Naive thymus-derived CD8-positive, alpha-beta T cell (primary cell): ENCODE measurements at regions not wholly inside any gene's neighbourhood (a gene's known extent, or its start where the extent isn't known, plus 50 kb on each side); places are given as distances from the start of the nearest gene placed in this dataset.
A peak's percentile ranks its signal among the peaks of the same experiment; 100 is the strongest.

ENCODE experiments used
- ATAC-seq, 2 donors: fragments of 150-1000 bp; cut with Tn5 transposase in 1 of 2; sonication (Bioruptor Pico), chemical (Tn5 transposase) in 1 of 2; 1 replicate in 1 of 2; 2 replicates in 1 of 2; pipeline ENCODE4 v1.10.0; 2021; ENCODE audit warnings: mild to moderate bottlenecking in 2 of 2, moderate library complexity in 2 of 2
- POLR2A ChIA-PET: fragments of 350-600 bp; sonication (Branson Sonifier 250); formaldehyde crosslinking; loops from one replicate; lab custom pipeline; 2021; ENCODE audit warnings: antibody characterized with exemption; lab: Charles Lee
- DNase-seq, 10 donors: peaks; one replicate each; pipeline versions ENCODE4 v3.0.0 to v3.0.0-alpha.2; 2020 to 2022
- H3K27ac Mint-ChIP-seq, 10 donors: one replicate each; pipeline ENCODE4 v1.8.0; 2020 to 2022; ENCODE audit warnings: mild to moderate bottlenecking in 10 of 10, mixed read lengths in 10 of 10, moderate library complexity in 4 of 10, inconsistent platforms in 1 of 10
- H3K27me3 Mint-ChIP-seq, 5 donors: one replicate each; pipeline ENCODE4 v1.8.0; 2021 to 2022; ENCODE audit warnings: mixed read lengths in 5 of 5
- H3K36me3 Mint-ChIP-seq, 3 donors: one replicate each; pipeline ENCODE4 v1.8.0; 2020 to 2022; ENCODE audit warnings: mixed read lengths in 3 of 3, mild to moderate bottlenecking in 2 of 3, inconsistent platforms in 1 of 3
- H3K4me1 Mint-ChIP-seq, 4 donors: one replicate each; pipeline ENCODE4 v1.8.0; 2021 to 2022; ENCODE audit warnings: mixed read lengths in 4 of 4
- H3K4me3 Mint-ChIP-seq, 10 donors: one replicate each; pipeline ENCODE4 v1.8.0; 2020 to 2022; ENCODE audit warnings: mild to moderate bottlenecking in 10 of 10, mixed read lengths in 10 of 10, moderate library complexity in 6 of 10, inconsistent platforms in 1 of 10
- H3K9me3 Mint-ChIP-seq, 9 donors: one replicate each; pipeline ENCODE4 v1.8.0; 2020 to 2022; ENCODE audit warnings: mixed read lengths in 9 of 9, mild to moderate bottlenecking in 3 of 9, inconsistent platforms in 1 of 9, moderate library complexity in 1 of 9

DNA sequence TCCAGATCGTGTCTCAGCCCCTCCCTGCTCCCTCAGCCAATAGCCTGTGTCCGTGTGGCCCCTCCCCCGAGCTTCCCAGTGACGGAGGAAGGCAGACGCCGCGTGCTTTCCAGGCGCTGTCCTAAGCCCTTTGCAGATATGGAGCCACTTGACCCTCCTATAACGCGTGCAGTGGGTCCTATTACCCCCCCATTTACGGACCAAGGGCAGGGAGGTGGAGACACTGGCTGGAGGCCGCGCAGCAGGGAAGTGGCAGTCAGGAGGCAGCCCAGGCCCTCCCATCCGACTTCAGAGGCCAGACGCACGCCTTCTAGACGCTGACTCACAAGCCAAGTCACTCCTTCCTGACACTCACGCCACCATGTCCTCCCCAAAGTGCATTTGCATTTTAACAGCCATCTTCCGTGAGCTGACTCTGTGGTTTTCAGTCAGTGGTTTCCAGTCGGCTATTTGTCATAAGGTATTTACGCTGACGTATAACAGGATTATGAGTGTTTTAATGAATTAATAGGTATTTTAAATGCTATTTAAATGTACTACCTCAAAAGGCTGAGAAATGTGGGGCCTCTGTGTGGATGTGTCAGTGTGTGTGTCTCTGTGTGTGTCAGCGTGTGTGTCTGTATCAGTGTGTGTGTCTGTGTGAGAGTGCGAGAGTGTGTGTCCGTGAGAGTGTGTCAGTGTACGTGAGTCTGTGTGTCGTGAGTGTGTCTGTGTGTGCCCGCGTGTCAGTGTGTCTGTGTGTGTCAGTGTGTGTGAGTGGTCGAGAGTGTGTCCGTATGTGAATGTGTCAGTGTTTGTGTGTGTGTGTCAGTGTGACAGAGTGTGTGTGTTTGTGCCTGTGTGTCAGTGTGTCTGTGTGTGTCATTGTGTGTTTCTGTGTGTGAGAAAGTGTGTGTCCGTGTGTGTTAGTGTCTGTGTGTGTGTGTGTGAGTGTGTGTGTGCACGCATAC is 92.0 kb upstream of the INSIG1 start:
- peaks cover 0 to 14% (median 0%) of the 10 kb centered on the region in 5 donors for H3K27me3 Mint-ChIP-seq
- peaks cover 0 to 4% (median 0%) of the 10 kb centered on the region in 9 donors for H3K9me3 Mint-ChIP-seq
- POLR2A ChIA-PET: interaction anchor here (0.9 to 4.6 kb wide), 5 partner anchors 8 to 278 kb away, joined by 3 to 61 read pairs (median 3); partner anchors contain the start of gene INSIG1
- H3K4me3 Mint-ChIP-seq: peak overlapping the region; percentile 71 to 93 (median 81)
- peak overlapping the region; percentile 66 to 98 (median 85) for H3K27ac Mint-ChIP-seq
- H3K36me3 Mint-ChIP-seq: no peaks in the 10 kb centered on the region
- peaks cover 14 to 24% (median 21%) of the 10 kb centered on the region in 4 donors for H3K4me1 Mint-ChIP-seq
- ATAC-seq (peak; percentile 92 to 93), DNase-seq (peak; percentile 51 to 88 (median 76))

GRCh38 chr7:155206318-155207020 is 91.2 kb upstream of the INSIG1 start:
- H3K27ac Mint-ChIP-seq: peak overlapping the region; percentile 24 to 98 (median 85)
- DNase-seq (peak in 5 of 10 donors; percentile 20 to 57 (median 24)), ATAC-seq (no peak)
- peaks cover 14 to 24% (median 21%) of the 10 kb centered on the region in 4 donors for H3K4me1 Mint-ChIP-seq
- peaks cover 0 to 4% (median 0%) of the 10 kb centered on the region in 9 donors for H3K9me3 Mint-ChIP-seq
- POLR2A ChIA-PET: interaction anchor here (4.6 kb wide), 1 partner anchor 92 kb away, joined by 61 read pairs; the partner anchor contains the start of gene INSIG1
- peaks cover 0 to 14% (median 0%) of the 10 kb centered on the region in 5 donors for H3K27me3 Mint-ChIP-seq
- H3K4me3 Mint-ChIP-seq: peak overlapping the region; percentile 71 to 93 (median 81)
- H3K36me3 Mint-ChIP-seq: no peaks in the 10 kb centered on the region

DNA sequence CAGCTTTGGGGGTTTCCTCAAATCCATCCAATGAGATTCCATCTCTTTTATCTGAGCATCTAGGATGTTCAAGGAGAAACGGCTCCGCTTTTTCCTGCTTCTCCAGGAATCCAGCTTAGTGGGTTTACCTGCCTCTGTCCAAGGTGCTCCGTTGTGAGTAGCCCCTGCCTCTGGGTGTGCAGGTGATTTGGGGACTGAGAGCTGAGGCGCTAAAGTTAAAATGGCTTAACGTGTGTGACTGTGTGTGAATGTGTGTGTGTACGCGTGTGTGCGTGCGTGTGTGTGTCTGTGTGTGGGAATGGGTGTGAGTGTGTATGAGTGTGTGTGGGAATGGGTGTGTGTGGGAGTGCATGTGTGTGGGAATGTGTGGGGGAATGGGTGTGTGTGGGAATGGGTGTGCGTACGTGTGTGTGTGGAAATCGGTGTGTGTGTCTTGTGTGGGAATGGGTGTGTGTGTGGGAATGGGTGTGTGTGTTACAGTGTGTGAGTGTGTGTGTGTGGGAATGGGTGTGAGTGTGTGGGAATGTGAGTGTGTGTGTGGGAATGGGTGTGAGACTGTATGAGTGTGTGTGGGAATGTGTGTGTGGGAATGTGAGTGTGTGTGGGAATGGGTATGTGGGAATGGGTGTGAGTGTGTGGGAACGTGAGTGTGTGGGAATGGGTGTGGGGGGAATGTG is 90.2 kb upstream of the INSIG1 start:
- Mint-ChIP-seq H3K4me3 (peak overlapping the region in 2 of 10 donors; percentile 1 to 69), H3K27ac (peak overlapping the region in 3 of 10 donors; percentile 59 to 71 (median 66)), H3K4me1 (peaks cover 14 to 24% (median 21%) of the 10 kb centered on the region in 4 donors), H3K27me3 (peaks cover 0 to 14% (median 0%) of the 10 kb centered on the region in 5 donors), H3K9me3 (peaks cover 0 to 4% (median 0%) of the 10 kb centered on the region in 9 donors), H3K36me3 (no peaks in the 10 kb centered on the region)
- DNase-seq (no peak), ATAC-seq (no peak)
- POLR2A ChIA-PET: interaction anchor here (4.6 kb wide), 1 partner anchor 91 kb away, joined by 61 read pairs; the partner anchor contains the start of gene INSIG1

DNA sequence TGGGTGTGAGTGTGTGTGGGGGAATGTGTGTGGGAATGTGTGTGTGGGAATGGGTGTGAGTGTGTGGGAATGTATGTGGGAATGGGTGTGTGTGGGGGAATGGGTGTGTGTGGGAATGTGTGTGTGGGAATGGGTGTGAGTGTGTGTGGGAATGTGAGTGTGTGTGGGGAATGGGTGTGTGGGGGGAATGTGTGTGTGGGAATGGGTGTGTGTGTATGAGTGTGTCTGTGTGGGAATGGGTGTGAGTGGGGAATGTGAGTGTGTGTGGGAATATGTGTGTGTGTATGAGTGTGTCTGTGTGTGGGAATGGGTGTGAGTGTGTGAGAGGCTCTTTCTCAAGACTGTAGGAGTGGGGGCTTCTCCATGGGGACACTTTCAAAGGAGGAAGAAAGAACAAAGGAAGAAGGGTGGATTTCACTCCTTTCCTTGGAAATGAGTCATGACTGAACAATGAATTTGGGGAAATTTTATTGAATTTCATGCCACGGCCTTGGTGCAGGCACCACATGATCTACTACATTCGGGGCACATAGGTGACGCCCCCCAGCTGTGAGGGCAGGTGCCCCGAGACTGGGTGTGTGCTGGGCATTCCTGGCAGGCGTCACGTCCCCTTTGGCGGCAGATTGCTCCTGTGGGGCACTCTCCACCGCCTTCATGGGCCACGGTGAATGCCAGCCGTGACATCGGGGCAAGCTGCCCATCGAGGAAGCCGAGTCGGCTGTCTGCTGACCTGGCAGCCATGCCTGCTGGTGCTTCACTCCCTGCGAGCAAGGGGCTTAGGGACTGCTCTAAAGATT is 88.8 kb upstream of the INSIG1 start:
- peak overlapping the region in 1 of 10 donors; percentile 59 for H3K27ac Mint-ChIP-seq
- H3K4me3 Mint-ChIP-seq: no peak overlapping the region
- H3K4me1 Mint-ChIP-seq: peaks cover 14 to 24% (median 21%) of the 10 kb centered on the region in 4 donors
- no peaks in the 10 kb centered on the region for H3K36me3 Mint-ChIP-seq
- ATAC-seq (no peak), DNase-seq (no peak)
- POLR2A ChIA-PET: no interaction called here
- peaks cover 0 to 4% (median 0%) of the 10 kb centered on the region in 9 donors for H3K9me3 Mint-ChIP-seq
- peaks cover 0 to 17% (median 2%) of the 10 kb centered on the region in 5 donors for H3K27me3 Mint-ChIP-seq

- POLR2A ChIA-PET: no interaction called here
- DNase-seq (no peak), ATAC-seq (no peak)
- no peak overlapping the region for H3K27ac Mint-ChIP-seq
- peaks cover 14 to 22% (median 21%) of the 10 kb centered on the region in 4 donors for H3K4me1 Mint-ChIP-seq
- H3K27me3 Mint-ChIP-seq: peaks cover 0 to 22% (median 2%) of the 10 kb centered on the region in 5 donors
- H3K9me3 Mint-ChIP-seq: peaks cover 0 to 4% (median 0%) of the 10 kb centered on the region in 9 donors
- H3K4me3 Mint-ChIP-seq: no peak overlapping the region
- H3K36me3 Mint-ChIP-seq: no peaks in the 10 kb centered on the region
Observed at GRCh38 chr7:155209478-155210319, 88.0 kb upstream of the INSIG1 start.

DNA sequence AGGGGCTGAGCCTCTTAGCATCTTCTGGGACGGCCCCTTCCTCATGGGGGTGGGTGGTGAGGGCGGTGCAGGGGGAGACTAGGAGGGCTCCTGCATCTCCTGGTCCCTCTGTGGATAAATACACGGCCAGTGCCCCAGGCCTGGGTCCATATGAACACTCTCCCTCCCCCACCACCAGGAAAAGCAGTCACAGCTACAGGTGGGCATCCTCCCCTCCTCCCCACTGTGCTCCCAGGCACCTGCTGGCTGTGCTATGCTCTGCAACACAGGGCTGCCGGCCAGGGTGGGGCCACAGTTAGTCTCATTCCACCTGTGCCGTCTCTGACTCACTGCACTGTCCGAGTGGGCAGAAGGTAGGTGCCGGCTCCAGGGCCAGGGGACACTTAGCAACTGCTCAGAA is 87.3 kb upstream of the INSIG1 start:
- no peak overlapping the region for H3K27ac Mint-ChIP-seq
- H3K9me3 Mint-ChIP-seq: peaks cover 0 to 4% (median 0%) of the 10 kb centered on the region in 9 donors
- H3K4me3 Mint-ChIP-seq: no peak overlapping the region
- no peak for DNase-seq
- peaks cover 10 to 16% (median 14%) of the 10 kb centered on the region in 4 donors for H3K4me1 Mint-ChIP-seq
- H3K27me3 Mint-ChIP-seq: peaks cover 0 to 22% (median 2%) of the 10 kb centered on the region in 5 donors
- POLR2A ChIA-PET: no interaction called here
- ATAC-seq: no peak
- no peaks in the 10 kb centered on the region for H3K36me3 Mint-ChIP-seq

GRCh38 chr7:155211173-155211572 is 86.5 kb upstream of the INSIG1 start:
- Mint-ChIP-seq H3K27me3 (peaks cover 0 to 18% (median 2%) of the 10 kb centered on the region in 5 donors), H3K36me3 (no peaks in the 10 kb centered on the region), H3K27ac (peak overlapping the region in 2 of 10 donors; percentile 41 to 89), H3K9me3 (no peaks in the 10 kb centered on the region), H3K4me3 (no peak overlapping the region), H3K4me1 (peaks cover 4 to 7% (median 6%) of the 10 kb centered on the region in 4 donors)
- DNase-seq: no peak
- POLR2A ChIA-PET: no interaction called here
- no peak for ATAC-seq

DNA sequence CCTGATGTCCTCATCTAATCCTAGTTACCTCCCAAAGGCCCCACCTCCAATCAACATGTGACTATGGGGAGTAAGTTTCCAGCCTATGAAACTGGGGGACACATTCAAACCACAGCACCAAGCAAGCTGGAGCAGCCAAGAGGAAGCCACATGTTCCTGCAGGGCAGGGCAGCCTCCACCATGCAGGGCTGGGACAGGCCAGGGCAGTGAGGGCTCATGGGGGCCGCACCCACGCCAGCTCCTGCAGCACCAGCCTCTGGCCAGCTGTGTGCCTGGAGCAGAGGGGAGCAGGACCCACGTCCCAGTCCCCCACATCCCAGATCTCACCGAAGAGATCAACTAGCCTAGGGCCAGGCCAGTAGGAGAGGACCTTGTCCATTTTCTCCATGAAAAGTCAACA is 85.9 kb upstream of the INSIG1 start:
- peaks cover under 1 to 4% (median 1%) of the 10 kb centered on the region in 4 donors for H3K4me1 Mint-ChIP-seq
- ATAC-seq (no peak), DNase-seq (no peak)
- no peak overlapping the region for H3K4me3 Mint-ChIP-seq
- H3K27me3 Mint-ChIP-seq: peaks cover 0 to 18% (median 2%) of the 10 kb centered on the region in 5 donors
- no peaks in the 10 kb centered on the region for H3K36me3 Mint-ChIP-seq
- no peak overlapping the region for H3K27ac Mint-ChIP-seq
- H3K9me3 Mint-ChIP-seq: no peaks in the 10 kb centered on the region
- POLR2A ChIA-PET: no interaction called here

- ATAC-seq: no peak
- no peaks in the 10 kb centered on the region for H3K36me3 Mint-ChIP-seq
- no peak overlapping the region for H3K4me3 Mint-ChIP-seq
- POLR2A ChIA-PET: no interaction called here
- peaks cover 0 to 2% (median 0%) of the 10 kb centered on the region in 4 donors for H3K4me1 Mint-ChIP-seq
- no peaks in the 10 kb centered on the region for H3K9me3 Mint-ChIP-seq
- no peak for DNase-seq
- H3K27me3 Mint-ChIP-seq: peaks cover 0 to 15% (median 2%) of the 10 kb centered on the region in 5 donors
- H3K27ac Mint-ChIP-seq: no peak overlapping the region
Observed at GRCh38 chr7:155212301-155213015, 85.2 kb upstream of the INSIG1 start.

GRCh38 chr7:155213385-155213784 is 84.3 kb upstream of the INSIG1 start:
- POLR2A ChIA-PET: interaction anchor here (1.3 to 1.6 kb wide), 2 partner anchors 8 to 84 kb away, joined by 3 read pairs; partner anchors contain the start of gene INSIG1
- Mint-ChIP-seq H3K27me3 (peaks cover 0 to 8% (median 2%) of the 10 kb centered on the region in 5 donors), H3K4me1 (no peaks in the 10 kb centered on the region), H3K9me3 (no peaks in the 10 kb centered on the region), H3K27ac (no peak overlapping the region), H3K4me3 (no peak overlapping the region), H3K36me3 (no peaks in the 10 kb centered on the region)
- ATAC-seq (no peak), DNase-seq (no peak)
